Esophagus muscularis mucosa (tissue), 4 donors: ENCODE measurements at regions not wholly inside any gene's neighbourhood (a gene's known extent, or its start where the extent isn't known, plus 50 kb on each side); places are given as distances from the start of the nearest gene placed in this dataset.

Source experiments
- EP300 ChIP-seq: sonication (generic); formaldehyde crosslinking; IDR thresholded peaks from one replicate; pipeline ENCODE4 v1.6.1; 2017; ENCODE audit warnings: antibody characterized with exemption
- POLR2A ChIP-seq: fragments of 450-650 bp; IDR thresholded peaks from one replicate; pipeline ENCODE4 v1.6.1; 2017; ENCODE audit warnings: antibody characterized with exemption, moderate library complexity, mild to moderate bottlenecking, low read depth
- POLR2AphosphoS5 ChIP-seq, 2 donors: sonication (generic); formaldehyde crosslinking; IDR thresholded peaks; one replicate each; pipeline ENCODE4 v1.6.1; 2017; ENCODE audit warnings: antibody characterized with exemption in 2 of 2
- TF ChIP-seq, protein P1 (sequence below), 3 experiments: fragments of 200-600 bp in 2 of 3; fragments of 450-650 bp in 1 of 3; sonication (generic) in 2 of 3; IDR thresholded peaks; one replicate each; pipeline ENCODE4 v1.5.1; 2017 to 2019; ENCODE audit warnings: antibody characterized with exemption in 3 of 3, mild to moderate bottlenecking in 2 of 3, moderate library complexity in 1 of 3

DNA sequence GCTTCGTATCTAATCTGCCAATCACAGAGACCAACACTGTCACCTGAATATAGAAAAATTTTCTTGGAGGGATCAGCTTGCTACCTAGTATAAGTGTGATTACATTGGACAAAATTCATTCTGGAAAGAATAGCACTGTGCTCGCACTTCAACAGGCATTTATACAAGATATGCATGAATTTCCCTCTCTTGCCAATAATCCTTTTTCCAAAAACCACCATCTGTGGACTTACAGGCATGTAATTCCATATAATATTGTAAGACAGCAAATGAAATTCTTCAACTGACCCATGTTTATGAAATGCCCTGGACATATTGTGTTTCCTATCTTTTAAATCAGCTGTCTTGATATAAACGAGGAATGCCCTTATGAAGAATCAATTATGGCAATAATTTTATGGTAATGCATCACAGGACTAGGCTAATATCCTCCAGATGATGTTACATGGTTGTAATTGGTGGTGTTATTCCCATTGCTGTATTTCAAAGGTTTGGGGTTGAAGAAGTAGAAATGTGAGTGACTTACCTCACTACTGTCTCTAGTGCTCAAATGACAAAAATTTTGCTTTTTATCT, 861.4 kb upstream of the NECTIN3 start:
- TF ChIP-seq POLR2AphosphoS5 (IDR thresholded peaks at IDR 0.05) (no peak), POLR2A (no peak), EP300 (no peak)
- TF ChIP-seq, protein P1, sequence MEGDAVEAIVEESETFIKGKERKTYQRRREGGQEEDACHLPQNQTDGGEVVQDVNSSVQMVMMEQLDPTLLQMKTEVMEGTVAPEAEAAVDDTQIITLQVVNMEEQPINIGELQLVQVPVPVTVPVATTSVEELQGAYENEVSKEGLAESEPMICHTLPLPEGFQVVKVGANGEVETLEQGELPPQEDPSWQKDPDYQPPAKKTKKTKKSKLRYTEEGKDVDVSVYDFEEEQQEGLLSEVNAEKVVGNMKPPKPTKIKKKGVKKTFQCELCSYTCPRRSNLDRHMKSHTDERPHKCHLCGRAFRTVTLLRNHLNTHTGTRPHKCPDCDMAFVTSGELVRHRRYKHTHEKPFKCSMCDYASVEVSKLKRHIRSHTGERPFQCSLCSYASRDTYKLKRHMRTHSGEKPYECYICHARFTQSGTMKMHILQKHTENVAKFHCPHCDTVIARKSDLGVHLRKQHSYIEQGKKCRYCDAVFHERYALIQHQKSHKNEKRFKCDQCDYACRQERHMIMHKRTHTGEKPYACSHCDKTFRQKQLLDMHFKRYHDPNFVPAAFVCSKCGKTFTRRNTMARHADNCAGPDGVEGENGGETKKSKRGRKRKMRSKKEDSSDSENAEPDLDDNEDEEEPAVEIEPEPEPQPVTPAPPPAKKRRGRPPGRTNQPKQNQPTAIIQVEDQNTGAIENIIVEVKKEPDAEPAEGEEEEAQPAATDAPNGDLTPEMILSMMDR (IDR thresholded peaks at IDR 0.05), result no peak
